Mesenchymal stem cell (in vitro differentiated cells and primary cell): ENCODE measurements at regions not wholly inside any gene's neighbourhood (a gene's known extent, or its start where the extent isn't known, plus 50 kb on each side); places are given as distances from the start of the nearest gene placed in this dataset.

Experiments
- DNase-seq: peaks from one replicate; pipeline ENCODE4 v3.0.0-alpha.2; 2013
- H2AFZ ChIP-seq: one replicate; pipeline ENCODE4 v1.6.1; 2013; ENCODE audit warnings: low read depth, mild to moderate bottlenecking, control low read depth, inconsistent platforms, low read length, moderate library complexity
- H2AK5ac ChIP-seq: 2 replicates; pipeline ENCODE4 v1.6.1; 2013; ENCODE audit warnings: low read length, moderate library complexity, mild to moderate bottlenecking, inconsistent platforms; ENCODE audit not compliant: severe bottlenecking
- H2BK120ac ChIP-seq: one replicate; pipeline ENCODE4 v1.6.1; 2013; ENCODE audit warnings: low read depth, mild to moderate bottlenecking, inconsistent platforms, low read length, moderate library complexity
- H2BK12ac ChIP-seq, 2 experiments: one replicate each; pipeline ENCODE4 v1.6.1; 2013; ENCODE audit warnings: inconsistent platforms in 2 of 2, low read length in 2 of 2, mild to moderate bottlenecking in 2 of 2, moderate library complexity in 2 of 2, control low read depth in 1 of 2
- H2BK15ac ChIP-seq: one replicate; pipeline ENCODE4 v1.6.1; 2013; ENCODE audit warnings: mild to moderate bottlenecking, low read depth, inconsistent platforms; ENCODE audit not compliant: poor library complexity, severe bottlenecking
- H2BK5ac ChIP-seq: 2 replicates; pipeline ENCODE4 v1.6.1; 2013; ENCODE audit warnings: low read depth, mild to moderate bottlenecking, low read length, control low read depth, inconsistent platforms; ENCODE audit not compliant: poor library complexity, severe bottlenecking
- H3K14ac ChIP-seq, 2 experiments: one replicate each; pipeline ENCODE4 v1.6.1; 2013; ENCODE audit warnings: inconsistent platforms in 2 of 2, low read length in 2 of 2, control low read depth in 1 of 2, mild to moderate bottlenecking in 1 of 2, moderate library complexity in 1 of 2
- H3K18ac ChIP-seq, 2 experiments: one replicate each; pipeline ENCODE4 v1.6.1; 2013; ENCODE audit warnings: inconsistent platforms in 2 of 2, low read length in 2 of 2, control low read depth in 1 of 2, low read depth in 1 of 2, mild to moderate bottlenecking in 1 of 2
- H3K23ac ChIP-seq, 2 experiments: one replicate each; pipeline ENCODE4 v1.6.1; 2013; ENCODE audit warnings: inconsistent platforms in 2 of 2, low read length in 2 of 2, mild to moderate bottlenecking in 2 of 2, moderate library complexity in 2 of 2, control low read depth in 1 of 2
- H3K27ac ChIP-seq: 2 replicates; pipeline ENCODE4 v1.5.1; 2013; ENCODE audit warnings: mild to moderate bottlenecking, moderate library complexity, low read length, control low read depth, inconsistent platforms; ENCODE audit not compliant: poor library complexity, severe bottlenecking
- H3K27me3 ChIP-seq, 2 experiments: 2 replicates each; pipeline versions ENCODE4 v1.6.1 to v1.7.0; 2013; ENCODE audit warnings: low read length in 2 of 2, mild to moderate bottlenecking in 2 of 2, moderate library complexity in 2 of 2, control low read depth in 1 of 2, inconsistent platforms in 1 of 2; ENCODE audit not compliant: control insufficient read depth in 1 of 2, insufficient read depth in 1 of 2
- H3K36me3 ChIP-seq, 2 experiments: 2 replicates each; pipeline versions ENCODE4 v1.6.1 to v1.7.0; 2013; ENCODE audit warnings: low read length in 2 of 2, control low read depth in 1 of 2, inconsistent platforms in 1 of 2, low read depth in 1 of 2, mild to moderate bottlenecking in 1 of 2; ENCODE audit not compliant: insufficient read depth in 2 of 2, control insufficient read depth in 1 of 2
- H3K4ac ChIP-seq, 2 experiments: one replicate each; pipeline ENCODE4 v1.6.1; 2013; ENCODE audit warnings: inconsistent platforms in 2 of 2, low read length in 2 of 2, mild to moderate bottlenecking in 2 of 2, moderate library complexity in 2 of 2, control low read depth in 1 of 2, low read depth in 1 of 2
- H3K4me1 ChIP-seq: 2 replicates; pipeline ENCODE4 v1.6.1; 2013; ENCODE audit warnings: low read depth, low read length, control low read depth; ENCODE audit not compliant: control insufficient read depth, insufficient read depth
- H3K4me2 ChIP-seq: 2 replicates; pipeline ENCODE4 v1.6.1; 2013; ENCODE audit warnings: low read length, mild to moderate bottlenecking, inconsistent platforms; ENCODE audit not compliant: poor library complexity, severe bottlenecking
- H3K4me3 ChIP-seq, 2 experiments: 2 replicates each; pipeline versions ENCODE4 v1.5.1 to v1.7.0; 2013; ENCODE audit warnings: low read length in 2 of 2, mild to moderate bottlenecking in 2 of 2, control low read depth in 1 of 2, low read depth in 1 of 2; ENCODE audit not compliant: insufficient read depth in 1 of 2
- H3K79me1 ChIP-seq: replicated peaks from 2 replicates; pipeline ENCODE4 v1.6.1; 2013; ENCODE audit warnings: mild to moderate bottlenecking, control low read depth, low read length, inconsistent platforms; ENCODE audit not compliant: poor library complexity, severe bottlenecking
- H3K9ac ChIP-seq: 2 replicates; pipeline ENCODE4 v1.7.0; 2013; ENCODE audit warnings: mild to moderate bottlenecking, low read length, moderate library complexity
- H3K9me3 ChIP-seq: 2 replicates; pipeline ENCODE4 v1.7.0; 2013; ENCODE audit warnings: mild to moderate bottlenecking, low read length; ENCODE audit not compliant: control insufficient read depth
- H4K8ac ChIP-seq: one replicate; pipeline ENCODE4 v1.6.1; 2013; ENCODE audit warnings: inconsistent platforms, mild to moderate bottlenecking, low read length, moderate library complexity
- H4K91ac ChIP-seq: one replicate; pipeline ENCODE4 v1.6.1; 2013; ENCODE audit warnings: mild to moderate bottlenecking, low read length, inconsistent platforms
- WGBS: methylation state at CpG from one replicate; pipeline ENCODE4 v1.1.7; 2013; ENCODE audit warnings: mixed read lengths; 5-methylcytosine and 5-hydroxymethylcytosine counted together

- 52% methylated on average over 4 of the region's 4 CpGs for WGBS
- H3K4me2 ChIP-seq: no peak overlapping the region
- H3K36me3 ChIP-seq: no peaks in the 10 kb centered on the region
- H2BK15ac ChIP-seq: no peak overlapping the region
- H3K9ac ChIP-seq: no peak overlapping the region
- no peak overlapping the region for H4K8ac ChIP-seq
- H3K4me3 ChIP-seq: no peak overlapping the region
- no peak overlapping the region for H3K18ac ChIP-seq
- H3K27ac ChIP-seq: no peak overlapping the region
- no peak overlapping the region for H2AK5ac ChIP-seq
- no peak overlapping the region for H3K14ac ChIP-seq
- H2AFZ ChIP-seq: no peak overlapping the region
- H2BK120ac ChIP-seq: no peak overlapping the region
- peaks cover 12% of the 10 kb centered on the region for H3K9me3 ChIP-seq
- no peak for DNase-seq
- no peaks in the 10 kb centered on the region for H3K27me3 ChIP-seq
- no peaks in the 10 kb centered on the region for H3K79me1 ChIP-seq
- no peak overlapping the region for H3K4ac ChIP-seq
- H2BK5ac ChIP-seq: no peak overlapping the region
- H2BK12ac ChIP-seq: no peak overlapping the region
- no peak overlapping the region for H4K91ac ChIP-seq
- no peak overlapping the region for H3K23ac ChIP-seq
- H3K4me1 ChIP-seq: no peaks in the 10 kb centered on the region
Measured at GRCh38 chr16:52629296-52629695, 82.4 kb upstream of the TOX3 start.

- no peak overlapping the region for H3K18ac ChIP-seq
- H3K27ac ChIP-seq: no peak overlapping the region
- no peaks in the 10 kb centered on the region for H3K79me1 ChIP-seq
- H2BK15ac ChIP-seq: no peak overlapping the region
- no peak overlapping the region for H3K4me2 ChIP-seq
- no peak overlapping the region for H2AFZ ChIP-seq
- H3K9ac ChIP-seq: no peak overlapping the region
- no peak overlapping the region for H2BK12ac ChIP-seq
- H3K36me3 ChIP-seq: no peaks in the 10 kb centered on the region
- no peak for DNase-seq
- no peak overlapping the region for H2AK5ac ChIP-seq
- no peak overlapping the region for H3K14ac ChIP-seq
- no peak overlapping the region for H3K4ac ChIP-seq
- 30% methylated on average over 1 of the region's 2 CpGs for WGBS
- peaks cover 0 to 12% of the 10 kb centered on the region in 2 experiments for H3K27me3 ChIP-seq
- no peaks in the 10 kb centered on the region for H3K4me1 ChIP-seq
- peaks cover 6% of the 10 kb centered on the region for H3K9me3 ChIP-seq
- H4K8ac ChIP-seq: no peak overlapping the region
- no peak overlapping the region for H2BK120ac ChIP-seq
- H3K4me3 ChIP-seq: no peak overlapping the region
- H2BK5ac ChIP-seq: no peak overlapping the region
- H4K91ac ChIP-seq: no peak overlapping the region
- H3K23ac ChIP-seq: no peak overlapping the region
Measured at GRCh38 chr16:52624891-52625290, 77.9 kb upstream of the TOX3 start.

- Histone ChIP-seq H3K4me1 (no peaks in the 10 kb centered on the region), H3K14ac (no peak overlapping the region), H4K8ac (no peak overlapping the region), H4K91ac (no peak overlapping the region), H3K9me3 (no peaks in the 10 kb centered on the region), H2BK12ac (no peak overlapping the region), H3K79me1 (no peaks in the 10 kb centered on the region), H2BK120ac (no peak overlapping the region), H2AK5ac (no peak overlapping the region), H3K18ac (no peak overlapping the region), H3K27ac (no peak overlapping the region), H2BK15ac (no peak overlapping the region), H3K9ac (no peak overlapping the region), H3K36me3 (no peaks in the 10 kb centered on the region), H2AFZ (no peak overlapping the region), H3K23ac (no peak overlapping the region), H3K4ac (no peak overlapping the region), H3K4me3 (no peak overlapping the region), H2BK5ac (peak overlapping the region; percentile 31), H3K27me3 (peaks cover 0 to 12% of the 10 kb centered on the region in 2 experiments), H3K4me2 (no peak overlapping the region)
- DNase-seq: no peak
- 81% methylated on average over 5 of the region's 5 CpGs for WGBS
Measured at GRCh38 chr16:52621651-52622050, 74.7 kb upstream of the TOX3 start.

- no peak overlapping the region for H2BK5ac ChIP-seq
- no peak overlapping the region for H3K27ac ChIP-seq
- no peak overlapping the region for H3K4me3 ChIP-seq
- H3K9me3 ChIP-seq: no peaks in the 10 kb centered on the region
- no peak overlapping the region for H2BK12ac ChIP-seq
- H3K4ac ChIP-seq: no peak overlapping the region
- H3K9ac ChIP-seq: no peak overlapping the region
- H3K18ac ChIP-seq: no peak overlapping the region
- H2BK120ac ChIP-seq: no peak overlapping the region
- DNase-seq: no peak
- no peak overlapping the region for H3K4me2 ChIP-seq
- H3K27me3 ChIP-seq: peaks cover 0 to 12% of the 10 kb centered on the region in 2 experiments
- H3K23ac ChIP-seq: no peak overlapping the region
- no peak overlapping the region for H2AFZ ChIP-seq
- H4K8ac ChIP-seq: no peak overlapping the region
- H4K91ac ChIP-seq: no peak overlapping the region
- WGBS: 95% methylated on average over 2 of the region's 3 CpGs
- no peaks in the 10 kb centered on the region for H3K4me1 ChIP-seq
- no peak overlapping the region for H2AK5ac ChIP-seq
- no peaks in the 10 kb centered on the region for H3K79me1 ChIP-seq
- no peak overlapping the region for H3K14ac ChIP-seq
- H3K36me3 ChIP-seq: no peaks in the 10 kb centered on the region
- no peak overlapping the region for H2BK15ac ChIP-seq
Measured at GRCh38 chr16:52618753-52619497, 72.0 kb upstream of the TOX3 start.
